ENCODE measurements at regions not wholly inside any gene's neighbourhood (a gene's known extent, or its start where the extent isn't known, plus 50 kb on each side); places are given as distances from the start of the nearest gene placed in this dataset.

- no peaks in the 10 kb centered on the region for H3K36me3 Mint-ChIP-seq
- H3K9me3 Mint-ChIP-seq = peaks cover 0 to 3% (median 0%) of the 10 kb centered on the region in 7 donors
- Histone ChIP-seq H3K4me3 (ENCODE audit: low read depth, low read length) (no peak overlapping the region), H3K36me3 (ENCODE audit: control insufficient read depth, insufficient read depth, low read length) (no peaks in the 10 kb centered on the region), H3K27me3 (ENCODE audit: control insufficient read depth, insufficient read depth, low read length) (no peaks in the 10 kb centered on the region), H3K27ac (ENCODE audit: insufficient read depth, low read length, poor library complexity, severe bottlenecking) (no peak overlapping the region), H3K9me3 (ENCODE audit: control insufficient read depth in 2 of 2, low read length in 2 of 2) (no peaks in the 10 kb centered on the region), H3K4me1 (ENCODE audit: control insufficient read depth, insufficient read depth, low read length, poor library complexity, severe bottlenecking) (peaks cover 12% of the 10 kb centered on the region)
- no peak overlapping the region for H3K4me3 Mint-ChIP-seq
- DNase-seq = no peak
- H3K4me1 Mint-ChIP-seq = peaks cover 0 to 26% (median 15%) of the 10 kb centered on the region in 4 donors
- H3K27ac Mint-ChIP-seq = no peak overlapping the region
- ATAC-seq (ENCODE audit: low read depth in 2 of 2) = no peak
- H3K27me3 Mint-ChIP-seq = peaks cover 4% of the 10 kb centered on the region
Measured at GRCh38 chr2:241988146-241988545, 118.6 kb downstream of the RTP5 start.

DNA sequence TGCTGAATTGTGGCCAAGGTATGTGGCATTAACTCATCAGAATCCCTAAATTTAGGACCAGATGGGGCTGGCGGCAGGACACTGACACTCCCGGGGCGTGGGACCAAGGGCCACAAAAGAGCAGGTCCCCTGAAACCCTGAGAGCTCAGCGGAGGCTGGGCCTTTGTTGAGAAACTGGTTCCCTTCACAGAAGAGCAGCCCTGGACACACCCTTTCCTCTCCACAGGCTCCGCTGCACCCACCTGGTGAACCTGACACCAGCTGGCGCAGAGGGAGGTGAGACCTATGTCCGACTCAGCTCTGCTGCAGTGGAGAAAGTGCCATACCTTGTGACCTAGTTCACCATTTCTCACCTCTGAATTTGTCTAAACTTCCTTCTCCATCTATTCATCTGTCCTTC is 119.5 kb downstream of the RTP5 start:
- no peaks in the 10 kb centered on the region for H3K36me3 ChIP-seq (ENCODE audit: control insufficient read depth, insufficient read depth, low read length)
- no peak overlapping the region for H3K4me3 Mint-ChIP-seq
- no peak for ATAC-seq (ENCODE audit: low read depth in 2 of 2)
- H3K27me3 Mint-ChIP-seq = peaks cover 4% of the 10 kb centered on the region
- no peaks in the 10 kb centered on the region for H3K27me3 ChIP-seq (ENCODE audit: control insufficient read depth, insufficient read depth, low read length)
- no peak for DNase-seq
- no peaks in the 10 kb centered on the region for H3K36me3 Mint-ChIP-seq
- no peak overlapping the region for H3K27ac ChIP-seq (ENCODE audit: insufficient read depth, low read length, poor library complexity, severe bottlenecking)
- H3K4me1 ChIP-seq (ENCODE audit: control insufficient read depth, insufficient read depth, low read length, poor library complexity, severe bottlenecking) = peaks cover 12% of the 10 kb centered on the region
- no peak overlapping the region for H3K4me3 ChIP-seq (ENCODE audit: low read depth, low read length)
- no peaks in the 10 kb centered on the region for H3K9me3 ChIP-seq (ENCODE audit: control insufficient read depth in 2 of 2, low read length in 2 of 2)
- H3K4me1 Mint-ChIP-seq = peaks cover 0 to 23% (median 13%) of the 10 kb centered on the region in 4 donors
- no peak overlapping the region for H3K27ac Mint-ChIP-seq
- H3K9me3 Mint-ChIP-seq = peaks cover 0 to 3% (median 0%) of the 10 kb centered on the region in 7 donors

DNA sequence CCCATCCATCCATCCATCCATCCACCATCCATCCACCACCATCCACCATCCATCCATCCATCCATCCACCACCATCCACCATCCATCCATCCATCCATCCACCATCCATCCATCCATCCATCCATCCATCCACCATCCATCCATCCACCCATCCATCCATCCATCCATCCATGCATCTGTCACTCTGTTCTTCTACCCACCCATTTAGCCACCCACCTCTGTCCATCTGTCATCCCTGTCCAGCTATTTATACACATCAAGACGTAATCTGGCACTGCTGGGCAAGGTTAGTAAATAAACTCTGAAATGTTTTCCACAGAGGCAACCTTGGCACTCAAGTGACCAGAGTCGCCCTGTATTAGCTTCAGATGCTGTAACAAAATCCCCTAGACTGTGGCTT is 120.9 kb downstream of the RTP5 start:
- Mint-ChIP-seq H3K4me1 (peaks cover 0 to 9% (median 4%) of the 10 kb centered on the region in 4 donors), H3K27ac (peak overlapping the region in 1 of 3 donors; percentile 63), H3K27me3 (no peaks in the 10 kb centered on the region), H3K4me3 (no peak overlapping the region), H3K9me3 (peaks cover 0 to 3% (median 0%) of the 10 kb centered on the region in 7 donors), H3K36me3 (peaks cover 8% of the 10 kb centered on the region)
- no peak for ATAC-seq (ENCODE audit: low read depth in 2 of 2)
- Histone ChIP-seq H3K4me3 (ENCODE audit: low read depth, low read length) (no peak overlapping the region), H3K27ac (ENCODE audit: insufficient read depth, low read length, poor library complexity, severe bottlenecking) (no peak overlapping the region), H3K36me3 (ENCODE audit: control insufficient read depth, insufficient read depth, low read length) (no peaks in the 10 kb centered on the region), H3K9me3 (ENCODE audit: control insufficient read depth in 2 of 2, low read length in 2 of 2) (no peaks in the 10 kb centered on the region), H3K27me3 (ENCODE audit: control insufficient read depth, insufficient read depth, low read length) (no peaks in the 10 kb centered on the region), H3K4me1 (ENCODE audit: control insufficient read depth, insufficient read depth, low read length, poor library complexity, severe bottlenecking) (peaks cover 6% of the 10 kb centered on the region)
- DNase-seq = no peak

- ATAC-seq (ENCODE audit: low read depth in 2 of 2) = no peak
- no peaks in the 10 kb centered on the region for H3K9me3 ChIP-seq (ENCODE audit: control insufficient read depth in 2 of 2, low read length in 2 of 2)
- Mint-ChIP-seq H3K4me3 (no peak overlapping the region), H3K4me1 (peaks cover 0 to under 1% (median 0%) of the 10 kb centered on the region in 4 donors), H3K9me3 (peaks cover 0 to 3% (median 0%) of the 10 kb centered on the region in 7 donors), H3K27ac (no peak overlapping the region), H3K27me3 (no peaks in the 10 kb centered on the region), H3K36me3 (peaks cover 8% of the 10 kb centered on the region)
- H3K4me3 ChIP-seq (ENCODE audit: low read depth, low read length) = no peak overlapping the region
- H3K36me3 ChIP-seq (ENCODE audit: control insufficient read depth, insufficient read depth, low read length) = no peaks in the 10 kb centered on the region
- no peaks in the 10 kb centered on the region for H3K27me3 ChIP-seq (ENCODE audit: control insufficient read depth, insufficient read depth, low read length)
- no peaks in the 10 kb centered on the region for H3K4me1 ChIP-seq (ENCODE audit: control insufficient read depth, insufficient read depth, low read length, poor library complexity, severe bottlenecking)
- no peak overlapping the region for H3K27ac ChIP-seq (ENCODE audit: insufficient read depth, low read length, poor library complexity, severe bottlenecking)
- no peak for DNase-seq
Measured at GRCh38 chr2:241991299-241991698, 121.8 kb downstream of the RTP5 start.

DNA sequence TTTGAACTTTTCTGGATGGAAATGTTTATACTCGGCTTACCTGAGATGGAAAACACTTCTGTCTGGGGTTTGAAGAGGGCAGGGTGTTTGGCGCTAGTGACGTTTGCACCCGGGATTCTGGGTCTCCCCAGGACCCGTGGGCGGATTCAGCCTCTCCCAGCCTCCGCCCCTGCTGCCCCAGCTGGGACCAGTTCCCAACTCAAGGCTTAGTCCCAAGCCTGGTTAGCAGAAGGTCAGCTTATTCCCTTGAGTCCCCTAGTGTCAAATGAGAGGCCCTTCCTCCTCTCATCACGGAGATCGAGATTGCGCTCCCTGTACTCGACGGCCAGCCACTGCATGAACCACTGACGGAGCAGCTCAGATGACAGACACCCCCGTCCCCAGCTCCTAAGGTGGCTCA is 123.2 kb downstream of the RTP5 start:
- Histone ChIP-seq H3K9me3 (ENCODE audit: control insufficient read depth in 2 of 2, low read length in 2 of 2) (no peaks in the 10 kb centered on the region), H3K4me1 (ENCODE audit: control insufficient read depth, insufficient read depth, low read length, poor library complexity, severe bottlenecking) (no peaks in the 10 kb centered on the region), H3K27ac (ENCODE audit: insufficient read depth, low read length, poor library complexity, severe bottlenecking) (no peak overlapping the region), H3K4me3 (ENCODE audit: low read depth, low read length) (no peak overlapping the region), H3K36me3 (ENCODE audit: control insufficient read depth, insufficient read depth, low read length) (no peaks in the 10 kb centered on the region), H3K27me3 (ENCODE audit: control insufficient read depth, insufficient read depth, low read length) (no peaks in the 10 kb centered on the region)
- H3K4me1 Mint-ChIP-seq = no peaks in the 10 kb centered on the region
- ATAC-seq (ENCODE audit: low read depth in 2 of 2) = no peak
- peaks cover 14% of the 10 kb centered on the region for H3K36me3 Mint-ChIP-seq
- DNase-seq = no peak
- no peak overlapping the region for H3K4me3 Mint-ChIP-seq
- peaks cover 0 to 2% (median 0%) of the 10 kb centered on the region in 7 donors for H3K9me3 Mint-ChIP-seq
- H3K27ac Mint-ChIP-seq = no peak overlapping the region
- no peaks in the 10 kb centered on the region for H3K27me3 Mint-ChIP-seq

- no peaks in the 10 kb centered on the region for H3K9me3 ChIP-seq (ENCODE audit: control insufficient read depth in 2 of 2, low read length in 2 of 2)
- no peaks in the 10 kb centered on the region for H3K27me3 ChIP-seq (ENCODE audit: control insufficient read depth, insufficient read depth, low read length)
- Mint-ChIP-seq H3K9me3 (peaks cover 0 to 2% (median 0%) of the 10 kb centered on the region in 7 donors), H3K4me3 (peak overlapping the region in 1 of 4 donors; percentile 58), H3K27me3 (no peaks in the 10 kb centered on the region), H3K4me1 (no peaks in the 10 kb centered on the region), H3K27ac (no peak overlapping the region), H3K36me3 (peaks cover 19% of the 10 kb centered on the region)
- no peak overlapping the region for H3K4me3 ChIP-seq (ENCODE audit: low read depth, low read length)
- DNase-seq (no peak), ATAC-seq (ENCODE audit: low read depth in 2 of 2) (no peak)
- H3K36me3 ChIP-seq (ENCODE audit: control insufficient read depth, insufficient read depth, low read length) = no peaks in the 10 kb centered on the region
- H3K4me1 ChIP-seq (ENCODE audit: control insufficient read depth, insufficient read depth, low read length, poor library complexity, severe bottlenecking) = no peaks in the 10 kb centered on the region
- no peak overlapping the region for H3K27ac ChIP-seq (ENCODE audit: insufficient read depth, low read length, poor library complexity, severe bottlenecking)
Measured at GRCh38 chr2:241993386-241994005, 124.0 kb downstream of the RTP5 start.

DNA sequence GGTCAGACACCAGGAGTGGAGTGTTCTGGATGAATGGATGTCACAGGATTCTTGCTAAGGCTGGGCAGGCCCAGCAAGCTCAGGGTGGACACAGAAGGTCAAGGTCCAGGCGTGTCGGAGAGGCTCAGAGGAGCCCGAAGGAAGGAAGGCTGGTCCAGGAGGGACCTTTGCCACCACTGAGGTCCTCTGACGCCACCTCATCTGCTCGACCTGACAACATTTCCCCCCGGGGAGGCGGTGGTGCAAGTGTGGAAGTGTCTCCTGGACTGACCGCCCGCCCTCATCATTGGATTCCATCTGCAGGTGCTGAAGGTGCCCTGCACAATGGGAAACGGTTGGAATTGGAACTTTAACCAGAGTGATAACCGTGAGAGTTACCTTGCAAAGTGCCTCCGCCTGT is 124.6 kb downstream of the RTP5 start:
- Histone ChIP-seq H3K27ac (ENCODE audit: insufficient read depth, low read length, poor library complexity, severe bottlenecking) (no peak overlapping the region), H3K4me3 (ENCODE audit: low read depth, low read length) (no peak overlapping the region), H3K27me3 (ENCODE audit: control insufficient read depth, insufficient read depth, low read length) (no peaks in the 10 kb centered on the region), H3K4me1 (ENCODE audit: control insufficient read depth, insufficient read depth, low read length, poor library complexity, severe bottlenecking) (no peaks in the 10 kb centered on the region), H3K36me3 (ENCODE audit: control insufficient read depth, insufficient read depth, low read length) (no peaks in the 10 kb centered on the region), H3K9me3 (ENCODE audit: control insufficient read depth in 2 of 2, low read length in 2 of 2) (no peaks in the 10 kb centered on the region)
- Mint-ChIP-seq H3K9me3 (peaks cover 0 to 2% (median 0%) of the 10 kb centered on the region in 7 donors), H3K36me3 (peaks cover 19% of the 10 kb centered on the region), H3K4me3 (no peak overlapping the region), H3K4me1 (no peaks in the 10 kb centered on the region), H3K27ac (no peak overlapping the region), H3K27me3 (no peaks in the 10 kb centered on the region)
- no peak for ATAC-seq (ENCODE audit: low read depth in 2 of 2)
- no peak for DNase-seq

GRCh38 chr2:241994556-241995213 is 125.2 kb downstream of the RTP5 start:
- Histone ChIP-seq H3K36me3 (ENCODE audit: control insufficient read depth, insufficient read depth, low read length) (no peaks in the 10 kb centered on the region), H3K27me3 (ENCODE audit: control insufficient read depth, insufficient read depth, low read length) (no peaks in the 10 kb centered on the region), H3K4me3 (ENCODE audit: low read depth, low read length) (no peak overlapping the region), H3K27ac (ENCODE audit: insufficient read depth, low read length, poor library complexity, severe bottlenecking) (no peak overlapping the region), H3K9me3 (ENCODE audit: control insufficient read depth in 2 of 2, low read length in 2 of 2) (no peaks in the 10 kb centered on the region), H3K4me1 (ENCODE audit: control insufficient read depth, insufficient read depth, low read length, poor library complexity, severe bottlenecking) (no peaks in the 10 kb centered on the region)
- Mint-ChIP-seq H3K4me1 (no peaks in the 10 kb centered on the region), H3K27me3 (no peaks in the 10 kb centered on the region), H3K9me3 (no peaks in the 10 kb centered on the region), H3K27ac (no peak overlapping the region), H3K36me3 (peaks cover 22% of the 10 kb centered on the region), H3K4me3 (no peak overlapping the region)
- ATAC-seq (ENCODE audit: low read depth in 2 of 2) (no peak), DNase-seq (no peak)
